GM12872 (cell line): ENCODE measurements at regions not wholly inside any gene's neighbourhood (a gene's known extent, or its start where the extent isn't known, plus 50 kb on each side); places are given as distances from the start of the nearest gene placed in this dataset.

Experiments
- TF ChIP-seq, protein P1 (sequence below): IDR thresholded peaks from 3 replicates; pipeline ENCODE4 v1.5.1; 2011; ENCODE audit warnings: low read depth, mild to moderate bottlenecking, low read length, moderate library complexity; ENCODE audit not compliant: insufficient read depth

DNA sequence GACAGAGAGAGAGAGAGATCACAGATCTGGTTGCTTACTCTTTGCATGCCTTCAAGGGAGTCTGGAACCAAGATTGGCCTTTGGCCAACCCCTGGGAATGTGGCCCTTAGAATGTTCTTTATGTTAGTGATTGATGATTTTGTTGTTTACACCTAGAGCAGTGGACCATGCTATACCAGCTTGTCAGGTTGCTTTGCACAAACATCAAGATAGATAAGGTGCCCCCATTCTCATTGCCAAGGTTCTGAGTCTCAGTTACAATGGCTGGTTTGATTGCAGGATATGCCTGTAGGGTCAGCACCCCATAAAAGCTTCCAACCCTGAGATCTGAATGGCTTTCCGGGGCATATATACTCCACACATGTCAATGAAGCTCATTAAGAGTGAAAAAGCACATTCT lies 53.5 kb upstream of the SLC2A12 start:
- TF ChIP-seq, protein P1, sequence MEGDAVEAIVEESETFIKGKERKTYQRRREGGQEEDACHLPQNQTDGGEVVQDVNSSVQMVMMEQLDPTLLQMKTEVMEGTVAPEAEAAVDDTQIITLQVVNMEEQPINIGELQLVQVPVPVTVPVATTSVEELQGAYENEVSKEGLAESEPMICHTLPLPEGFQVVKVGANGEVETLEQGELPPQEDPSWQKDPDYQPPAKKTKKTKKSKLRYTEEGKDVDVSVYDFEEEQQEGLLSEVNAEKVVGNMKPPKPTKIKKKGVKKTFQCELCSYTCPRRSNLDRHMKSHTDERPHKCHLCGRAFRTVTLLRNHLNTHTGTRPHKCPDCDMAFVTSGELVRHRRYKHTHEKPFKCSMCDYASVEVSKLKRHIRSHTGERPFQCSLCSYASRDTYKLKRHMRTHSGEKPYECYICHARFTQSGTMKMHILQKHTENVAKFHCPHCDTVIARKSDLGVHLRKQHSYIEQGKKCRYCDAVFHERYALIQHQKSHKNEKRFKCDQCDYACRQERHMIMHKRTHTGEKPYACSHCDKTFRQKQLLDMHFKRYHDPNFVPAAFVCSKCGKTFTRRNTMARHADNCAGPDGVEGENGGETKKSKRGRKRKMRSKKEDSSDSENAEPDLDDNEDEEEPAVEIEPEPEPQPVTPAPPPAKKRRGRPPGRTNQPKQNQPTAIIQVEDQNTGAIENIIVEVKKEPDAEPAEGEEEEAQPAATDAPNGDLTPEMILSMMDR: no peak

DNA sequence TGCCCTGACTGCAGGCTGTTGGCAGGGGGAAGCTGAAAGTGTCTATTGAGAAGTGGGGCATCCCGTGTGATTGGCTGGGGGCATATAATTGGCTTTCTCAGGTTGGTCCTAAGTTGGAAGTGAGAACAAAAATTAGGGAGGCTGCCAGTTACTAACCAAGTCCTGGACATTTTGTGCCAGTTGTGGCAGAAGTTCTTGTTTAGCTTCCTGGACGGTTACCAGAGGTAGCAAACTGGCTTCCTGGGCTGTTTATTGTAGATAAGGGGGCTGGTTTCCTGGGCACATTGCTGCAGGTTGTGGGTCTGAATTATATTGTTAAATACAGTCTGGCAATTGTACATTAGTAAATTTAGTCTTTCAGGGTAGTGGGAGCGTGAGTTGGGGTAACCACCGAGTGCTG lies 50.6 kb upstream of the SLC2A12 start:
- TF ChIP-seq, protein P1: no peak
